ENCODE measurements at regions not wholly inside any gene's neighbourhood (a gene's known extent, or its start where the extent isn't known, plus 50 kb on each side); places are given as distances from the start of the nearest gene placed in this dataset.

- no peak overlapping the region for H3K4me3 ChIP-seq
- no peaks in the 10 kb centered on the region for H3K4me1 ChIP-seq
- no peaks in the 10 kb centered on the region for H3K9me3 ChIP-seq
- intact Hi-C loops (cut with DNase I; ENCODE audit: low total_unique reads): no loop called here
- 65 to 82% (median 79%) methylated on average over 1 of the region's 1 CpG for WGBS, 5 donors
- no peak for DNase-seq
- H3K36me3 ChIP-seq: no peaks in the 10 kb centered on the region
- no peak overlapping the region for H3K27ac ChIP-seq
- no peaks in the 10 kb centered on the region for H3K27me3 ChIP-seq
- TF ChIP-seq EP300 (IDR thresholded peaks at IDR 0.05) (no peak), POLR2A (IDR thresholded peaks at IDR 0.05) (no peak), POLR2AphosphoS5 (IDR thresholded peaks at IDR 0.05) (no peak)
- TF ChIP-seq, protein P1, sequence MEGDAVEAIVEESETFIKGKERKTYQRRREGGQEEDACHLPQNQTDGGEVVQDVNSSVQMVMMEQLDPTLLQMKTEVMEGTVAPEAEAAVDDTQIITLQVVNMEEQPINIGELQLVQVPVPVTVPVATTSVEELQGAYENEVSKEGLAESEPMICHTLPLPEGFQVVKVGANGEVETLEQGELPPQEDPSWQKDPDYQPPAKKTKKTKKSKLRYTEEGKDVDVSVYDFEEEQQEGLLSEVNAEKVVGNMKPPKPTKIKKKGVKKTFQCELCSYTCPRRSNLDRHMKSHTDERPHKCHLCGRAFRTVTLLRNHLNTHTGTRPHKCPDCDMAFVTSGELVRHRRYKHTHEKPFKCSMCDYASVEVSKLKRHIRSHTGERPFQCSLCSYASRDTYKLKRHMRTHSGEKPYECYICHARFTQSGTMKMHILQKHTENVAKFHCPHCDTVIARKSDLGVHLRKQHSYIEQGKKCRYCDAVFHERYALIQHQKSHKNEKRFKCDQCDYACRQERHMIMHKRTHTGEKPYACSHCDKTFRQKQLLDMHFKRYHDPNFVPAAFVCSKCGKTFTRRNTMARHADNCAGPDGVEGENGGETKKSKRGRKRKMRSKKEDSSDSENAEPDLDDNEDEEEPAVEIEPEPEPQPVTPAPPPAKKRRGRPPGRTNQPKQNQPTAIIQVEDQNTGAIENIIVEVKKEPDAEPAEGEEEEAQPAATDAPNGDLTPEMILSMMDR (IDR thresholded peaks at IDR 0.05): no peak
These were observed 352.4 kb upstream of the ZNF385D start for GRCh38 chr3:22103423-22103822.

DNA sequence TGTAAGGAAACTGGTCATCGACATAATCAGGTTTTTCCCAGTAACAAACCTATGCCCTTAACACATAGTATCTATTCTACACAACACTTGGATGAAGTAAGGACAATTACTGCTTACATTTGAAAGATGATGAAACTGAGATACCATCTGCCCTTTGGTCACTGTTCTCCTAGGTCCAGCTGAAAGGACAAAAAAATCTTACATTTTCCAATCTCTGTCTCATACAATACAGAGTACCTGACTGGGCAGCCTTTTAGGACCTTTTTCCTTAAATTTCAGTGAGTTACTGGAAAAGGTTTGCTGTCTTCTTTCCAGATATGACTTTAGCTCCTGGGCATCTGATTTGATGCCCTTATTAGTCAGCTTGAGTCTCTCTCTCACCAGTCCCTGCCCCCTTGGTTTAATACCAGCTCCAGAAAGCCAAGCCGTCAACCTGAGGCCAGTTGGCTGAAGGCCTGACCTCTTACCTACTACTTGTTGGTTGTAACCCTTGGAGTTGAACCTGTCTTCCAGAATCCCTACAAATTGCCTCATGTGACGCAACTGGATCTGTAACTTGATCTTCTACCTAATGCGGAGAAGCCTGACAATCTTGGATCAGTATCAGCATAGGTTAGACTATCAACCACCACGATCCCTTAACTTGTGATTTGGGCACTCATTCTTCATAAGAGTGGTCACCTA is 355.3 kb upstream of the ZNF385D start:
- Histone ChIP-seq H3K9me3 (no peaks in the 10 kb centered on the region), H3K36me3 (no peaks in the 10 kb centered on the region), H3K4me3 (no peak overlapping the region), H3K27ac (no peak overlapping the region), H3K4me1 (peaks cover 0 to 2% (median 0%) of the 10 kb centered on the region in 4 donors), H3K27me3 (no peaks in the 10 kb centered on the region)
- intact Hi-C loops (cut with DNase I; ENCODE audit: low total_unique reads): no loop called here
- no peak for DNase-seq
- WGBS, 5 donors: 51 to 81% (median 68%) methylated on average over 5 of the region's 5 CpGs
- TF ChIP-seq POLR2A (IDR thresholded peaks at IDR 0.05) (no peak), POLR2AphosphoS5 (IDR thresholded peaks at IDR 0.05) (no peak), EP300 (IDR thresholded peaks at IDR 0.05) (no peak)
- TF ChIP-seq, protein P1 (IDR thresholded peaks at IDR 0.05): no peak

DNA sequence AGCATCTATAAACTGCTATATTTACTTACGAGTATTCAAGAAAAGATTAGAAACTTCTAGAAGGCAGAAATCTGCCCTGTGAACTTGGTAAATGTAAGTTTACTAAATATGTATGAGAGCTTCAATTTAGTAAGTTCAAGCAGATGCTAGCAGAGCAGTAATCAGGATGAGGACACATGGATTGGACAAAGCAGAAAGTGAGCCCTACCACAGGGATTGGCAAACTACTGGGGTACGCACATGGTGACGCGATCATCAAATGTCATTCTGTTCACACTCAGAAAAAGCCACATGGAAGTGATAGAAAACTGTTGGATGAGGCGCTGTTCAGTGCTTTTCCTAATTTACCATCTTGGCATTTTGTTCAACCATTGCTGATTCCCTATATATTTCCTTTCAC is 360.2 kb upstream of the ZNF385D start:
- no peak for DNase-seq
- Histone ChIP-seq H3K4me1 (peaks cover 0 to 14% (median 0%) of the 10 kb centered on the region in 4 donors), H3K27ac (no peak overlapping the region), H3K9me3 (no peaks in the 10 kb centered on the region), H3K36me3 (no peaks in the 10 kb centered on the region), H3K27me3 (no peaks in the 10 kb centered on the region), H3K4me3 (no peak overlapping the region)
- 72 to 77% (median 76%) methylated on average over 5 of the region's 5 CpGs for WGBS, 5 donors
- intact Hi-C loops (cut with DNase I; ENCODE audit: low total_unique reads): no loop called here
- TF ChIP-seq, protein P1 (IDR thresholded peaks at IDR 0.05): no peak
- TF ChIP-seq POLR2AphosphoS5 (IDR thresholded peaks at IDR 0.05) (no peak), EP300 (IDR thresholded peaks at IDR 0.05) (no peak), POLR2A (IDR thresholded peaks at IDR 0.05) (no peak)

DNA sequence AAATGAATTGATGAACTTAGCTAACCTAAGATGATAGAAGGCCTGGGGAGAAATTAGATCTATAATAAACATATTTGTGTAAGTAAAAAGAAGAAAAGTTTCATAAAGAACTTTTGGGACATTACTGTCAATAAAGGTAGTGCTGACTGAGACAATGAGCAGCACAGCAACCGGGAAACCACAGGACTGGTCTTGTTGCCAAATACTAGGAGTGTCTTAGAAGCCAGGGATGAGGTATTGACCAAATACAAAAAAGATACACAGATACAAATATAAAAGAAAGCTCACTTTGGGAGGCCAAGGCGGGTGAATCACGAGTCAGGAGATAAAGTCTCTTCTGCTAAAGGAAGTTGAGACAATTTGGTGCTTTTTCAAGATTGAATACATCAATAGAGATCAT is 362.4 kb upstream of the ZNF385D start:
- no peak for TF ChIP-seq POLR2AphosphoS5 (IDR thresholded peaks at IDR 0.05)
- intact Hi-C loops (cut with DNase I; ENCODE audit: low total_unique reads): no loop called here
- no peaks in the 10 kb centered on the region for H3K27me3 ChIP-seq
- DNase-seq: no peak
- H3K36me3 ChIP-seq: no peaks in the 10 kb centered on the region
- 72 to 85% (median 82%) methylated on average over 3 of the region's 3 CpGs for WGBS, 5 donors
- H3K27ac ChIP-seq: no peak overlapping the region
- peaks cover 0 to 14% (median 0%) of the 10 kb centered on the region in 4 donors for H3K4me1 ChIP-seq
- H3K4me3 ChIP-seq: no peak overlapping the region
- H3K9me3 ChIP-seq: no peaks in the 10 kb centered on the region

DNA sequence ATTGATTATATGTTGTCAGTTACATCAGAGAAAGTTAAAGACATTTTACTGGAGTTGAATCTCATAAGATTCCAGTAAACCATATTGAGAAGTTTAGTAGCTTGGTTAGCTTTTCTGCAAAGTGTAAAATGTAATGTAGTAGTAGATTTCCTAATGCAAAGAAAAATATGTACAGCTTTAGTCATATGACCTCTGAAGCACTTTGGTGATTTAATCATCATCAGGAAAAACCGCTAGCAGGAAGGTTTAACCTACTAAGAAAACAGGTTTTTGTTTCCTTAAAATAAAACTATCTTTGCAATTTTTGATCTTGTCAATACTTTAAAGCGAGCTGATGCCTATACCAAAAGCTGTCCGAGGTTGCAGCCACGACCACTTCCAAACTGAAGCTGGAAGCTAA is 364.6 kb upstream of the ZNF385D start:
- no peak for DNase-seq
- Histone ChIP-seq H3K27ac (no peak overlapping the region), H3K4me3 (no peak overlapping the region), H3K4me1 (peaks cover 0 to 14% (median 0%) of the 10 kb centered on the region in 4 donors), H3K27me3 (no peaks in the 10 kb centered on the region), H3K36me3 (no peaks in the 10 kb centered on the region), H3K9me3 (no peaks in the 10 kb centered on the region)
- TF ChIP-seq POLR2A (IDR thresholded peaks at IDR 0.05) (no peak), EP300 (IDR thresholded peaks at IDR 0.05) (no peak), POLR2AphosphoS5 (IDR thresholded peaks at IDR 0.05) (no peak)
- TF ChIP-seq, protein P1 (IDR thresholded peaks at IDR 0.05): no peak
- intact Hi-C loops (cut with DNase I; ENCODE audit: low total_unique reads): no loop called here
- 71 to 75% (median 73%) methylated on average over 4 of the region's 4 CpGs for WGBS, 5 donors

Measured in stomach (tissue), 8 donors.